Neural cell (in vitro differentiated cells): ENCODE measurements at regions not wholly inside any gene's neighbourhood (a gene's known extent, or its start where the extent isn't known, plus 50 kb on each side); places are given as distances from the start of the nearest gene placed in this dataset.

Experiments used
- H2AFZ ChIP-seq: fragments of 200-600, 300-800 bp; sonication (generic), shearing (Covaris generic); 2 replicates; pipeline ENCODE4 v1.6.0; 2014; ENCODE audit warnings: low read depth, mild to moderate bottlenecking, antibody characterized with exemption, low read length, moderate library complexity
- H3F3A ChIP-seq: fragments of 200-600 bp; shearing (Covaris generic); 2 replicates; pipeline ENCODE4 v1.6.1; 2016; ENCODE audit warnings: mild to moderate bottlenecking, moderate library complexity, mixed read lengths, antibody characterized with exemption, low read length; ENCODE audit not compliant: insufficient read depth, poor library complexity, severe bottlenecking
- H3K27ac ChIP-seq: fragments of 200-600, 300-800 bp; sonication (generic), shearing (Covaris generic); 2 replicates; pipeline ENCODE4 v1.5.1; 2014; ENCODE audit warnings: mild to moderate bottlenecking, low read length, moderate library complexity
- H3K27me3 ChIP-seq: fragments of 300-800, 200-600 bp; sonication (generic), shearing (Covaris generic); 2 replicates; pipeline ENCODE4 v1.6.0; 2014; ENCODE audit warnings: mild to moderate bottlenecking, low read depth, low read length, moderate library complexity; ENCODE audit not compliant: insufficient read depth
- H3K36me3 ChIP-seq: fragments of 300-800, 200-600 bp; sonication (generic), shearing (Covaris generic); 2 replicates; pipeline ENCODE4 v1.5.1; 2014; ENCODE audit warnings: mild to moderate bottlenecking, antibody characterized with exemption, low read length, moderate library complexity; ENCODE audit not compliant: insufficient read depth
- H3K4me2 ChIP-seq: fragments of 300-800, 200-600 bp; sonication (generic), shearing (Covaris generic); 2 replicates; pipeline ENCODE4 v1.6.0; 2014; ENCODE audit warnings: mild to moderate bottlenecking, low read length
- H3K4me3 ChIP-seq: fragments of 300-800, 200-600 bp; sonication (generic), shearing (Covaris generic); 2 replicates; pipeline ENCODE4 v1.5.1; 2014; ENCODE audit warnings: mild to moderate bottlenecking, low read length, moderate library complexity
- H3K79me2 ChIP-seq: fragments of 200-600 bp; shearing (Covaris generic); replicated peaks from 2 replicates; pipeline ENCODE4 v1.6.0; 2014; ENCODE audit warnings: mild to moderate bottlenecking, low read length, moderate library complexity; ENCODE audit not compliant: insufficient read depth
- H3K9ac ChIP-seq: fragments of 300-800, 200-600 bp; sonication (generic), shearing (Covaris generic); 2 replicates; pipeline ENCODE4 v1.6.1; 2016; ENCODE audit warnings: mild to moderate bottlenecking, low read length, mixed read lengths
- H3K9me2 ChIP-seq: fragments of 200-600 bp; shearing (Covaris generic); 2 replicates; pipeline ENCODE4 v1.6.1; 2016; ENCODE audit warnings: mild to moderate bottlenecking, low read length, mixed read lengths; ENCODE audit not compliant: insufficient read depth
- H3K9me3 ChIP-seq: fragments of 200-600, 300-800 bp; sonication (generic), shearing (Covaris generic); 2 replicates; pipeline ENCODE4 v1.6.1; 2016; ENCODE audit warnings: mild to moderate bottlenecking, mixed run types, low read length, moderate library complexity, mixed read lengths
- H4K20me1 ChIP-seq: fragments of 200-600 bp; shearing (Covaris generic); 2 replicates; pipeline ENCODE4 v1.6.1; 2016; ENCODE audit warnings: mild to moderate bottlenecking, mixed run types; ENCODE audit not compliant: insufficient read depth
- EP300 ChIP-seq: fragments of 450-650 bp; conservative IDR thresholded peaks from 2 replicates; pipeline ENCODE4 v1.6.1; 2014; ENCODE audit warnings: antibody characterized with exemption, mild to moderate bottlenecking, moderate library complexity; ENCODE audit not compliant: poor library complexity, severe bottlenecking
- EZH2 ChIP-seq: fragments of 200-600, 300-800 bp; shearing (Covaris generic), sonication (generic); IDR thresholded peaks from 2 replicates; pipeline ENCODE4 v1.6.1; 2014; ENCODE audit warnings: antibody characterized with exemption, low read length, borderline replicate concordance, mild to moderate bottlenecking; ENCODE audit not compliant: insufficient read depth, poor library complexity, severe bottlenecking
- MXI1 ChIP-seq: fragments of 450-650 bp; conservative IDR thresholded peaks from 2 replicates; pipeline ENCODE4 v1.6.1; 2014; ENCODE audit warnings: antibody characterized with exemption, mild to moderate bottlenecking; ENCODE audit not compliant: poor library complexity, severe bottlenecking
- POLR2AphosphoS5 ChIP-seq: IDR thresholded peaks from 2 replicates; pipeline ENCODE4 v1.6.1; 2012
- RAD21 ChIP-seq: fragments of 450-650 bp; conservative IDR thresholded peaks from 2 replicates; pipeline ENCODE4 v1.6.1; 2014; ENCODE audit warnings: antibody characterized with exemption, mild to moderate bottlenecking, moderate library complexity
- SMC3 ChIP-seq: fragments of 450-650 bp; conservative IDR thresholded peaks from 2 replicates; pipeline ENCODE4 v1.6.1; 2014; ENCODE audit warnings: antibody characterized with exemption, mild to moderate bottlenecking, moderate library complexity; ENCODE audit not compliant: poor library complexity
- TAF1 ChIP-seq: IDR thresholded peaks from 2 replicates; pipeline ENCODE4 v1.6.1; 2012; ENCODE audit warnings: low read depth
- TF ChIP-seq, protein P1 (sequence below): fragments of 450-650 bp; IDR thresholded peaks from 2 replicates; pipeline ENCODE4 v1.5.1; 2014; ENCODE audit warnings: antibody characterized with exemption, mild to moderate bottlenecking, moderate library complexity; ENCODE audit not compliant: poor library complexity, severe bottlenecking
- TF ChIP-seq, protein P2 (sequence below): IDR thresholded peaks from 2 replicates; pipeline ENCODE4 v1.6.1; 2012; ENCODE audit warnings: borderline replicate concordance

DNA sequence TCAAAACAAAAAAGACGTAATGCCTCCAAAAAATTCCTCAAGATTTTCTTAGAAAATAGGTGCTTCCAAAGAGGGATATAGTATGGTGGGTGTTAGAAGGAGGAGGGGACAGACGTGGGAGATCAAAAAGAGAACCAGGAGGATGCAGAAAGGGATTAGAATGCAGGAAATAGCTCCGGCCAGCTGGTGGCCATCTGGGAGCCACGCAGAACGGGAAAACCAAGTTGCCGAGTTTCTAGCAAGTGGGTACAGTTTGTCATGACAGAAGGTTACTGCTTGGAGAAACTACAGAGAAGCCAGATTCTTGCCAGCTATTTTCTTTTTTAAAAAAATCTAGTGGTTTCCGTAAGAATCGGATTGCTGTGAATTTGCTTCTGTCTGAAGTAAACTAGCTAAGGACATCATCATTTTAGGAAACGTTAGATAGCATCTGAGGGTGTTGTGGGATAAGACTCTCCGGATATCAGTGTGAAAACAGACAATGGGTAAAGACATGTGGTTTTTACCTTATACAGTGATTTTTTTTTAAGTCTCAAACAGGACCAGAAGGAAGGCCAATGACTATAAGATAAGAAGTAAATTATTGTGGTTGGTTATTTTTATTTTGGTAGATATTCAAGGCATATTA is 104.9 kb downstream of the HSPH1 start:
- Histone ChIP-seq H3K27ac (no peak overlapping the region), H3K36me3 (no peaks in the 10 kb centered on the region), H3K27me3 (no peaks in the 10 kb centered on the region), H2AFZ (no peak overlapping the region), H3K4me2 (no peak overlapping the region), H3K79me2 (no peaks in the 10 kb centered on the region), H3F3A (no peaks in the 10 kb centered on the region), H3K9ac (no peak overlapping the region), H3K4me3 (no peak overlapping the region), H3K9me3 (no peaks in the 10 kb centered on the region), H4K20me1 (no peaks in the 10 kb centered on the region), H3K9me2 (no peaks in the 10 kb centered on the region)
- TF ChIP-seq, protein P1, sequence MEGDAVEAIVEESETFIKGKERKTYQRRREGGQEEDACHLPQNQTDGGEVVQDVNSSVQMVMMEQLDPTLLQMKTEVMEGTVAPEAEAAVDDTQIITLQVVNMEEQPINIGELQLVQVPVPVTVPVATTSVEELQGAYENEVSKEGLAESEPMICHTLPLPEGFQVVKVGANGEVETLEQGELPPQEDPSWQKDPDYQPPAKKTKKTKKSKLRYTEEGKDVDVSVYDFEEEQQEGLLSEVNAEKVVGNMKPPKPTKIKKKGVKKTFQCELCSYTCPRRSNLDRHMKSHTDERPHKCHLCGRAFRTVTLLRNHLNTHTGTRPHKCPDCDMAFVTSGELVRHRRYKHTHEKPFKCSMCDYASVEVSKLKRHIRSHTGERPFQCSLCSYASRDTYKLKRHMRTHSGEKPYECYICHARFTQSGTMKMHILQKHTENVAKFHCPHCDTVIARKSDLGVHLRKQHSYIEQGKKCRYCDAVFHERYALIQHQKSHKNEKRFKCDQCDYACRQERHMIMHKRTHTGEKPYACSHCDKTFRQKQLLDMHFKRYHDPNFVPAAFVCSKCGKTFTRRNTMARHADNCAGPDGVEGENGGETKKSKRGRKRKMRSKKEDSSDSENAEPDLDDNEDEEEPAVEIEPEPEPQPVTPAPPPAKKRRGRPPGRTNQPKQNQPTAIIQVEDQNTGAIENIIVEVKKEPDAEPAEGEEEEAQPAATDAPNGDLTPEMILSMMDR, result no peak
- TF ChIP-seq MXI1, result no peak

DNA sequence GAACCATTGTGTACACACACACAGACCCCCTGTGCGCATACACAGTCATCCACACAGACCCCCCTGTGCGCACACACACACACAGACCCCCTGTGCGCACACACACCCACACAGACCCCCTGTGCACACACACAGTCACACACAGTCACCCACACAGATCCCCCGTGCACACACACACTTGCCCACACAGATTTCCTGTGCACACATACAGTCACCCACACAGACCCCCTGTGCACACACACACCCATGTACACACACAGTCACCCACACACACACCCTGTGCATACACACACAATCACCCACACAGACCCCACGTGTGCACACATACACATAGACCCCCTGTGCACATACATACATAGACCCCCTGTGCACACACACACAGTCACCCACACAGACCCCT is 106.1 kb downstream of the HSPH1 start:
- Histone ChIP-seq H3K79me2 (no peaks in the 10 kb centered on the region), H3F3A (no peaks in the 10 kb centered on the region), H4K20me1 (no peaks in the 10 kb centered on the region), H3K9me2 (no peaks in the 10 kb centered on the region), H3K9me3 (no peaks in the 10 kb centered on the region), H3K27ac (no peak overlapping the region), H3K27me3 (no peaks in the 10 kb centered on the region), H3K4me3 (no peak overlapping the region), H2AFZ (no peak overlapping the region), H3K36me3 (no peaks in the 10 kb centered on the region), H3K4me2 (no peak overlapping the region), H3K9ac (no peak overlapping the region)
- TF ChIP-seq EP300 (no peak), TAF1 (no peak), RAD21 (no peak), EZH2 (no peak), POLR2AphosphoS5 (no peak), SMC3 (no peak)
- TF ChIP-seq, protein P1, result no peak

DNA sequence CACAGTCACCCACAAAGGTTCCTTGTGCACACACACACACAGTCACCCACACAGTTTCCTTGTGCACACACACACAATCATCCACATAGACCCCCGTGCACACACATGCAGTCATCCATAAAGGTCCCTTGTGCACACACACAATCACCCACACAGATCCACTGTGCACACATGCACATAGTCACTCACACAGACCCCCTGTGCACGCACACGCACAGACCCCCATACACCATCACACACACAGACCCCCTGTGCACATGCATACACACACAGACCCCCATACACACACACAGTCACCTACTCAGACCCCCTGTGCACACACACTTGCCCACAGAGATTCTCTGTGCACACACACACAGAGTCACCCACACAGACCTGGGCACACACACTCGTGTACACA is 107.1 kb downstream of the HSPH1 start:
- H3K9me2 ChIP-seq, result no peaks in the 10 kb centered on the region
- no peak overlapping the region for H2AFZ ChIP-seq
- H4K20me1 ChIP-seq, result no peaks in the 10 kb centered on the region
- H3K27ac ChIP-seq, result no peak overlapping the region
- H3K9ac ChIP-seq, result no peak overlapping the region
- no peaks in the 10 kb centered on the region for H3K9me3 ChIP-seq
- TF ChIP-seq EZH2 (no peak), SMC3 (no peak), POLR2AphosphoS5 (no peak), EP300 (no peak), TAF1 (no peak), RAD21 (no peak), MXI1 (no peak)
- TF ChIP-seq, protein P1, result no peak
- TF ChIP-seq, protein P2, sequence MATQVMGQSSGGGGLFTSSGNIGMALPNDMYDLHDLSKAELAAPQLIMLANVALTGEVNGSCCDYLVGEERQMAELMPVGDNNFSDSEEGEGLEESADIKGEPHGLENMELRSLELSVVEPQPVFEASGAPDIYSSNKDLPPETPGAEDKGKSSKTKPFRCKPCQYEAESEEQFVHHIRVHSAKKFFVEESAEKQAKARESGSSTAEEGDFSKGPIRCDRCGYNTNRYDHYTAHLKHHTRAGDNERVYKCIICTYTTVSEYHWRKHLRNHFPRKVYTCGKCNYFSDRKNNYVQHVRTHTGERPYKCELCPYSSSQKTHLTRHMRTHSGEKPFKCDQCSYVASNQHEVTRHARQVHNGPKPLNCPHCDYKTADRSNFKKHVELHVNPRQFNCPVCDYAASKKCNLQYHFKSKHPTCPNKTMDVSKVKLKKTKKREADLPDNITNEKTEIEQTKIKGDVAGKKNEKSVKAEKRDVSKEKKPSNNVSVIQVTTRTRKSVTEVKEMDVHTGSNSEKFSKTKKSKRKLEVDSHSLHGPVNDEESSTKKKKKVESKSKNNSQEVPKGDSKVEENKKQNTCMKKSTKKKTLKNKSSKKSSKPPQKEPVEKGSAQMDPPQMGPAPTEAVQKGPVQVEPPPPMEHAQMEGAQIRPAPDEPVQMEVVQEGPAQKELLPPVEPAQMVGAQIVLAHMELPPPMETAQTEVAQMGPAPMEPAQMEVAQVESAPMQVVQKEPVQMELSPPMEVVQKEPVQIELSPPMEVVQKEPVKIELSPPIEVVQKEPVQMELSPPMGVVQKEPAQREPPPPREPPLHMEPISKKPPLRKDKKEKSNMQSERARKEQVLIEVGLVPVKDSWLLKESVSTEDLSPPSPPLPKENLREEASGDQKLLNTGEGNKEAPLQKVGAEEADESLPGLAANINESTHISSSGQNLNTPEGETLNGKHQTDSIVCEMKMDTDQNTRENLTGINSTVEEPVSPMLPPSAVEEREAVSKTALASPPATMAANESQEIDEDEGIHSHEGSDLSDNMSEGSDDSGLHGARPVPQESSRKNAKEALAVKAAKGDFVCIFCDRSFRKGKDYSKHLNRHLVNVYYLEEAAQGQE, result no peak
- H3K27me3 ChIP-seq, result no peaks in the 10 kb centered on the region
- no peaks in the 10 kb centered on the region for H3K79me2 ChIP-seq
- no peak overlapping the region for H3K4me3 ChIP-seq
- no peaks in the 10 kb centered on the region for H3F3A ChIP-seq
- H3K4me2 ChIP-seq, result no peak overlapping the region
- no peaks in the 10 kb centered on the region for H3K36me3 ChIP-seq
